WTC11 (cell line): ENCODE measurements at regions not wholly inside any gene's neighbourhood (a gene's known extent, or its start where the extent isn't known, plus 50 kb on each side); places are given as distances from the start of the nearest gene placed in this dataset.

ENCODE experiments used
- TF ChIP-seq, protein P1 (sequence below): sonication (generic); formaldehyde crosslinking; IDR thresholded peaks from 2 replicates; pipeline ENCODE4 v1.8.1; 2023; ENCODE audit warnings: mild to moderate bottlenecking, missing genetic modification reagents, moderate library complexity
- TF ChIP-seq, protein P2 (sequence below): sonication (generic); formaldehyde crosslinking; IDR thresholded peaks from 2 replicates; pipeline ENCODE4 v1.8.1; 2022; ENCODE audit warnings: mild to moderate bottlenecking, moderate library complexity, missing genetic modification reagents
- TF ChIP-seq, protein P3 (sequence below): fragments of 200-600 bp; IDR thresholded peaks from 2 replicates; pipeline ENCODE4 v1.8.0; 2022; ENCODE audit warnings: antibody characterized with exemption

DNA sequence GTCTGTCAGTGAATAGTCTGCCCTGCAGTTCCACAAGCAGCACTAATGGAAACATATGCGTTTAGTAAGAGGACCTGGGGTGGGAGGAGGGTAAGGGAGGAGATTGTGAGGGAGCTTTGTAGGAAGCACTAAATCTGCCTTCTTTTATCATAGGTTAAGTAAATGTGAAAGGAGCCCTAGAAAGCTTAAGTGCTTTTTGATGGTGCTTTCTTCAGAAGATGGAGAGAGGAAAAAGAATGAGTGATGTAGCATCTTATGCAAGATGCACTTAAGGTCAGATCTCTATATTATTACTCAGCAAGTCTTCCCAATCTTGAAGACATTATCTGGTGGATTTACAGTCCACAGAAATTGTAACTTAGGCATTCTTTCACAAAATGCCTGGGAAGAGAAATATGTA lies 322.7 kb downstream of the PDHA2 start:
- TF ChIP-seq, protein P1, sequence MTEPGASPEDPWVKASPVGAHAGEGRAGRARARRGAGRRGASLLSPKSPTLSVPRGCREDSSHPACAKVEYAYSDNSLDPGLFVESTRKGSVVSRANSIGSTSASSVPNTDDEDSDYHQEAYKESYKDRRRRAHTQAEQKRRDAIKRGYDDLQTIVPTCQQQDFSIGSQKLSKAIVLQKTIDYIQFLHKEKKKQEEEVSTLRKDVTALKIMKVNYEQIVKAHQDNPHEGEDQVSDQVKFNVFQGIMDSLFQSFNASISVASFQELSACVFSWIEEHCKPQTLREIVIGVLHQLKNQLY (CRISPR knock-in tag) = no peak
- TF ChIP-seq, protein P2, sequence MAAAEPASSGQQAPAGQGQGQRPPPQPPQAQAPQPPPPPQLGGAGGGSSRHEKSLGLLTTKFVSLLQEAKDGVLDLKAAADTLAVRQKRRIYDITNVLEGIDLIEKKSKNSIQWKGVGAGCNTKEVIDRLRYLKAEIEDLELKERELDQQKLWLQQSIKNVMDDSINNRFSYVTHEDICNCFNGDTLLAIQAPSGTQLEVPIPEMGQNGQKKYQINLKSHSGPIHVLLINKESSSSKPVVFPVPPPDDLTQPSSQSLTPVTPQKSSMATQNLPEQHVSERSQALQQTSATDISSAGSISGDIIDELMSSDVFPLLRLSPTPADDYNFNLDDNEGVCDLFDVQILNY (CRISPR knock-in tag) = no peak
- TF ChIP-seq, protein P3, sequence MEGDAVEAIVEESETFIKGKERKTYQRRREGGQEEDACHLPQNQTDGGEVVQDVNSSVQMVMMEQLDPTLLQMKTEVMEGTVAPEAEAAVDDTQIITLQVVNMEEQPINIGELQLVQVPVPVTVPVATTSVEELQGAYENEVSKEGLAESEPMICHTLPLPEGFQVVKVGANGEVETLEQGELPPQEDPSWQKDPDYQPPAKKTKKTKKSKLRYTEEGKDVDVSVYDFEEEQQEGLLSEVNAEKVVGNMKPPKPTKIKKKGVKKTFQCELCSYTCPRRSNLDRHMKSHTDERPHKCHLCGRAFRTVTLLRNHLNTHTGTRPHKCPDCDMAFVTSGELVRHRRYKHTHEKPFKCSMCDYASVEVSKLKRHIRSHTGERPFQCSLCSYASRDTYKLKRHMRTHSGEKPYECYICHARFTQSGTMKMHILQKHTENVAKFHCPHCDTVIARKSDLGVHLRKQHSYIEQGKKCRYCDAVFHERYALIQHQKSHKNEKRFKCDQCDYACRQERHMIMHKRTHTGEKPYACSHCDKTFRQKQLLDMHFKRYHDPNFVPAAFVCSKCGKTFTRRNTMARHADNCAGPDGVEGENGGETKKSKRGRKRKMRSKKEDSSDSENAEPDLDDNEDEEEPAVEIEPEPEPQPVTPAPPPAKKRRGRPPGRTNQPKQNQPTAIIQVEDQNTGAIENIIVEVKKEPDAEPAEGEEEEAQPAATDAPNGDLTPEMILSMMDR = no peak
